Mucosa of stomach (tissue), 1 donor: ENCODE measurements at regions not wholly inside any gene's neighbourhood (a gene's known extent, or its start where the extent isn't known, plus 50 kb on each side); places are given as distances from the start of the nearest gene placed in this dataset.

Experiments used
- H3K27me3 ChIP-seq: one replicate; pipeline ENCODE4 v1.7.0; 2013; ENCODE audit warnings: mild to moderate bottlenecking, low read length; ENCODE audit not compliant: control insufficient read depth, insufficient read depth
- H3K36me3 ChIP-seq: one replicate; pipeline ENCODE4 v1.7.0; 2013; ENCODE audit warnings: low read length; ENCODE audit not compliant: control insufficient read depth, insufficient read depth
- H3K4me1 ChIP-seq: one replicate; pipeline ENCODE4 v1.7.0; 2013; ENCODE audit warnings: mild to moderate bottlenecking, low read length; ENCODE audit not compliant: control insufficient read depth, insufficient read depth
- H3K4me3 ChIP-seq: one replicate; pipeline ENCODE4 v1.7.0; 2013; ENCODE audit warnings: low read length
- H3K9ac ChIP-seq: one replicate; pipeline ENCODE4 v1.7.0; 2013; ENCODE audit warnings: mild to moderate bottlenecking, low read length, moderate library complexity
- H3K9me3 ChIP-seq: one replicate; pipeline ENCODE4 v1.7.0; 2013; ENCODE audit warnings: mild to moderate bottlenecking, low read length, moderate library complexity; ENCODE audit not compliant: control insufficient read depth
- donor health status: Pancreatic carcinoma.

GRCh38 chr13:111035861-111036260 is 79.2 kb upstream of the ARHGEF7 start:
- Histone ChIP-seq H3K36me3 (no peaks in the 10 kb centered on the region), H3K4me3 (no peak overlapping the region)

GRCh38 chr13:111034811-111035210 is 80.3 kb upstream of the ARHGEF7 start:
- H3K4me1 ChIP-seq = no peaks in the 10 kb centered on the region
- no peak overlapping the region for H3K4me3 ChIP-seq
- H3K36me3 ChIP-seq = no peaks in the 10 kb centered on the region
- H3K27me3 ChIP-seq = peaks cover 6% of the 10 kb centered on the region
- no peaks in the 10 kb centered on the region for H3K9me3 ChIP-seq
- H3K9ac ChIP-seq = no peak overlapping the region

More at GRCh38 chr13:111035861-111036260, 79.2 kb upstream of the ARHGEF7 start:
- Histone ChIP-seq H3K9me3 (no peaks in the 10 kb centered on the region), H3K9ac (no peak overlapping the region), H3K4me1 (no peaks in the 10 kb centered on the region), H3K27me3 (peaks cover 9% of the 10 kb centered on the region)

- Histone ChIP-seq H3K4me1 (no peaks in the 10 kb centered on the region), H3K4me3 (no peak overlapping the region), H3K36me3 (no peaks in the 10 kb centered on the region), H3K9ac (no peak overlapping the region), H3K9me3 (no peaks in the 10 kb centered on the region), H3K27me3 (peaks cover 6% of the 10 kb centered on the region)
Measured at GRCh38 chr13:111033172-111034130, 81.7 kb upstream of the ARHGEF7 start.

- Histone ChIP-seq H3K27me3 (peaks cover 6% of the 10 kb centered on the region), H3K9me3 (no peaks in the 10 kb centered on the region), H3K36me3 (no peaks in the 10 kb centered on the region), H3K9ac (no peak overlapping the region), H3K4me3 (no peak overlapping the region), H3K4me1 (no peaks in the 10 kb centered on the region)
Measured at GRCh38 chr13:111031531-111031961, 83.6 kb upstream of the ARHGEF7 start.

- H3K4me3 ChIP-seq = no peak overlapping the region
- H3K9me3 ChIP-seq = no peaks in the 10 kb centered on the region
- no peaks in the 10 kb centered on the region for H3K36me3 ChIP-seq
- peaks cover 6% of the 10 kb centered on the region for H3K27me3 ChIP-seq
- H3K9ac ChIP-seq = no peak overlapping the region
- no peaks in the 10 kb centered on the region for H3K4me1 ChIP-seq
Measured at GRCh38 chr13:111029957-111030609, 85.0 kb upstream of the ARHGEF7 start.

- H3K4me3 ChIP-seq = no peak overlapping the region
- no peaks in the 10 kb centered on the region for H3K4me1 ChIP-seq
- H3K9ac ChIP-seq = no peak overlapping the region
- H3K27me3 ChIP-seq = no peaks in the 10 kb centered on the region
- no peaks in the 10 kb centered on the region for H3K9me3 ChIP-seq
- no peaks in the 10 kb centered on the region for H3K36me3 ChIP-seq
Measured at GRCh38 chr13:111027458-111028439, 87.4 kb upstream of the ARHGEF7 start.

- Histone ChIP-seq H3K9me3 (no peaks in the 10 kb centered on the region), H3K4me1 (no peaks in the 10 kb centered on the region), H3K9ac (no peak overlapping the region), H3K4me3 (no peak overlapping the region), H3K27me3 (no peaks in the 10 kb centered on the region), H3K36me3 (no peaks in the 10 kb centered on the region)
Measured at GRCh38 chr13:111025310-111025709, 89.8 kb upstream of the ARHGEF7 start.

- no peak overlapping the region for H3K4me3 ChIP-seq
- H3K36me3 ChIP-seq = no peaks in the 10 kb centered on the region
- H3K27me3 ChIP-seq = no peaks in the 10 kb centered on the region
- no peaks in the 10 kb centered on the region for H3K4me1 ChIP-seq
- H3K9me3 ChIP-seq = no peaks in the 10 kb centered on the region
- H3K9ac ChIP-seq = no peak overlapping the region
Measured at GRCh38 chr13:111022886-111023285, 92.2 kb upstream of the ARHGEF7 start.

- no peaks in the 10 kb centered on the region for H3K36me3 ChIP-seq
- no peak overlapping the region for H3K4me3 ChIP-seq
- H3K9ac ChIP-seq = no peak overlapping the region
- H3K4me1 ChIP-seq = no peaks in the 10 kb centered on the region
- no peaks in the 10 kb centered on the region for H3K9me3 ChIP-seq
- H3K27me3 ChIP-seq = no peaks in the 10 kb centered on the region
Measured at GRCh38 chr13:111022241-111022640, 92.9 kb upstream of the ARHGEF7 start.

- H3K4me1 ChIP-seq = no peaks in the 10 kb centered on the region
- no peaks in the 10 kb centered on the region for H3K36me3 ChIP-seq
- no peak overlapping the region for H3K4me3 ChIP-seq
- no peaks in the 10 kb centered on the region for H3K27me3 ChIP-seq
- H3K9me3 ChIP-seq = no peaks in the 10 kb centered on the region
- H3K9ac ChIP-seq = no peak overlapping the region
Measured at GRCh38 chr13:111021270-111021669, 93.8 kb upstream of the ARHGEF7 start.

GRCh38 chr13:111020546-111020945 is 94.6 kb upstream of the ARHGEF7 start:
- no peaks in the 10 kb centered on the region for H3K9me3 ChIP-seq

More at GRCh38 chr13:111020546-111020945, 94.6 kb upstream of the ARHGEF7 start:
- no peak overlapping the region for H3K4me3 ChIP-seq
- H3K4me1 ChIP-seq = no peaks in the 10 kb centered on the region
- no peak overlapping the region for H3K9ac ChIP-seq
- no peaks in the 10 kb centered on the region for H3K36me3 ChIP-seq
- H3K27me3 ChIP-seq = no peaks in the 10 kb centered on the region
